ENCODE measurements at regions not wholly inside any gene's neighbourhood (a gene's known extent, or its start where the extent isn't known, plus 50 kb on each side); places are given as distances from the start of the nearest gene placed in this dataset.

DNA sequence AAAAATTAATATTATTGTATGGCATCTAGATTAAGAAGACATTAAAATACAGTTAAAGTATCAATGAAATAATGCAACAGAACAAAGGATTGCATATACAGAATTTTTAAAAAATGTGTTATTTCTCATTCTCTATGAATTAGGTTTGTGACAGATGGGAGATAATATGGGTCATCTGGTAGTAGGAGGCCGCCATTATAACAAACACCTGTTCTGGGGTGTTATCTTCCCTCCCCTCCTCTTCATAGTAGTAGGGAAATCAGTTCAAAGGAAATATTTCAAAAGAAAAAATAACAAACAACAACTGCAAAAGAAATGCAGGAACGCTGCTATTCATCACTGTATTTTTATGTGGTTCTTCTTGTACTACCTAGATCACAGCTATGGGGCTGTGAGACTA is 187.0 kb upstream of the ATP2B1 start:
- no peaks in the 10 kb centered on the region for H3K4me1 ChIP-seq (ENCODE audit: control insufficient read depth, insufficient read depth, low read length)
- ATAC-seq (no peak), DNase-seq (ENCODE audit: low read depth, low spot score) (no peak), FAIRE-seq (peak; percentile 27)
- ChIA-PET POLR2A (no interaction called here), SMC1A (ENCODE audit: uncharacterized antibody, unreplicated experiment) (interaction anchor here (1.5 to 1.7 kb wide), 2 partner anchors 55 to 65 kb away, joined by 4 to 5 read pairs; no protein-coding TSS in a partner anchor), RAD21 (ENCODE audit: unreplicated experiment) (interaction anchor here (2.0 kb wide), 1 partner anchor 32 kb away, joined by 7 read pairs; no protein-coding TSS in a partner anchor), CTCF (no interaction called here)
- H4K20me1 ChIP-seq (ENCODE audit: control insufficient read depth, insufficient read depth): no peaks in the 10 kb centered on the region
- H3K36me3 ChIP-seq (ENCODE audit: control insufficient read depth in 2 of 2, insufficient read depth in 2 of 2, low read length in 1 of 2): no peaks in the 10 kb centered on the region
- H3K4me2 ChIP-seq (ENCODE audit: control insufficient read depth, insufficient read depth): no peak overlapping the region
- H3K27me3 ChIP-seq (replicated peaks in 1 of 2; ENCODE audit: control insufficient read depth in 2 of 2, insufficient read depth in 2 of 2, low read length in 1 of 2): no peaks in the 10 kb centered on the region
- no peak overlapping the region for H3K9ac ChIP-seq (ENCODE audit: control insufficient read depth, insufficient read depth, low read length)
- no peak for TF ChIP-seq ATF7 (IDR thresholded peaks at IDR 0.05; ENCODE audit: low read depth)
- TF ChIP-seq SMAD5 (IDR thresholded peaks at IDR 0.05; ENCODE audit: low read depth): no peak
- no peak for TF ChIP-seq TAF1 (IDR thresholded peaks at IDR 0.05; ENCODE audit: borderline replicate concordance, low read depth, low read length)
- no peak for TF ChIP-seq IKZF1 (conservative IDR thresholded peaks at IDR 0.05)
- no peak for TF ChIP-seq FOXM1 (IDR thresholded peaks at IDR 0.05; ENCODE audit: low read depth, low read length)
- no TSS peak for BruUV-seq (replicated peaks)
- no peak overlapping the region for H3K4me3 ChIP-seq
- 75% methylated on average over 2 of the region's 2 CpGs for WGBS (ENCODE audit: insufficient coverage, insufficient replicate concordance, low lambda C conversion rate, missing lambda C conversion rate)
- no peak overlapping the region for H2AFZ ChIP-seq (ENCODE audit: control insufficient read depth, low read depth, low read length)
- no peaks in the 10 kb centered on the region for H3K79me2 ChIP-seq (ENCODE audit: control insufficient read depth, insufficient read depth, low read length)
- H3K9me3 ChIP-seq (replicated peaks; ENCODE audit: control insufficient read depth, insufficient read depth, low read length): no peaks in the 10 kb centered on the region; the same call in 2 of the 3 replicates
- no peak overlapping the region for H3K27ac ChIP-seq (ENCODE audit: control insufficient read depth, insufficient read depth)
- in situ Hi-C loops (cut with MboI): no loop called here
- intact Hi-C loops (cut with micrococcal nuclease; ENCODE audit: unreplicated experiment): no loop called here

- H2AFZ ChIP-seq (ENCODE audit: control insufficient read depth, low read depth, low read length): no peak overlapping the region
- no peak overlapping the region for H3K4me2 ChIP-seq (ENCODE audit: control insufficient read depth, insufficient read depth)
- intact Hi-C loops (cut with micrococcal nuclease; ENCODE audit: unreplicated experiment) (no loop called here), in situ Hi-C loops (cut with MboI) (no loop called here)
- no peaks in the 10 kb centered on the region for H3K79me2 ChIP-seq (ENCODE audit: control insufficient read depth, insufficient read depth, low read length)
- no peak for FAIRE-seq
- no peaks in the 10 kb centered on the region for H3K27me3 ChIP-seq (replicated peaks in 1 of 2; ENCODE audit: control insufficient read depth in 2 of 2, insufficient read depth in 2 of 2, low read length in 1 of 2)
- no peak for ATAC-seq
- RAD21 ChIA-PET (ENCODE audit: unreplicated experiment): interaction anchor here (0.9 to 2.0 kb wide), 2 partner anchors 24 to 33 kb away, joined by 3 to 7 read pairs; no protein-coding TSS in a partner anchor
- H3K36me3 ChIP-seq (ENCODE audit: control insufficient read depth in 2 of 2, insufficient read depth in 2 of 2, low read length in 1 of 2): no peaks in the 10 kb centered on the region
- H3K4me1 ChIP-seq (ENCODE audit: control insufficient read depth, insufficient read depth, low read length): no peaks in the 10 kb centered on the region
- no peak overlapping the region for H3K9ac ChIP-seq (ENCODE audit: control insufficient read depth, insufficient read depth, low read length)
- H3K27ac ChIP-seq (ENCODE audit: control insufficient read depth, insufficient read depth): no peak overlapping the region
- no peak overlapping the region for H3K4me3 ChIP-seq
- CTCF ChIA-PET: interaction anchor here (0.6 to 1.3 kb wide), 3 partner anchors 11 to 32 kb away, joined by 3 to 4 read pairs (median 3); no protein-coding TSS in a partner anchor
- SMC1A ChIA-PET (ENCODE audit: uncharacterized antibody, unreplicated experiment): interaction anchor here (0.6 to 2.4 kb wide), 8 partner anchors 10 to 240 kb away, joined by 3 to 15 read pairs (median 5); no protein-coding TSS in a partner anchor
- no peaks in the 10 kb centered on the region for H4K20me1 ChIP-seq (ENCODE audit: control insufficient read depth, insufficient read depth)
- POLR2A ChIA-PET: interaction anchor here (1.5 kb wide), 1 partner anchor 10 kb away, joined by 6 read pairs; no protein-coding TSS in a partner anchor
- H3K9me3 ChIP-seq (replicated peaks; ENCODE audit: control insufficient read depth, insufficient read depth, low read length): no peaks in the 10 kb centered on the region; the same call in 2 of the 3 replicates
- no TSS peak for BruUV-seq (replicated peaks)
- DNase-seq (ENCODE audit: low read depth, low spot score): no peak
- WGBS (ENCODE audit: insufficient coverage, insufficient replicate concordance, low lambda C conversion rate, missing lambda C conversion rate): 91% methylated on average over 5 of the region's 5 CpGs
- TF ChIP-seq GABPA (IDR thresholded peaks at IDR 0.05; ENCODE audit: low read depth) (no peak), ZNF217 (IDR thresholded peaks at IDR 0.05) (no peak), IRF3 (IDR thresholded peaks at IDR 0.05) (no peak), STAT3 (IDR thresholded peaks at IDR 0.05; ENCODE audit: low read depth, low read length) (no peak), IRF4 (IDR thresholded peaks at IDR 0.05; ENCODE audit: low read depth, low read length) (no peak), SUZ12 (IDR thresholded peaks at IDR 0.05; ENCODE audit: unreplicated experiment) (no peak), SMC3 (IDR thresholded peaks at IDR 0.05; ENCODE audit: borderline replicate concordance, low read length) (no peak), SPI1 (IDR thresholded peaks at IDR 0.05; ENCODE audit: borderline replicate concordance, insufficient read depth, low read depth, low read length) (no peak)
- TF ChIP-seq, protein P1, sequence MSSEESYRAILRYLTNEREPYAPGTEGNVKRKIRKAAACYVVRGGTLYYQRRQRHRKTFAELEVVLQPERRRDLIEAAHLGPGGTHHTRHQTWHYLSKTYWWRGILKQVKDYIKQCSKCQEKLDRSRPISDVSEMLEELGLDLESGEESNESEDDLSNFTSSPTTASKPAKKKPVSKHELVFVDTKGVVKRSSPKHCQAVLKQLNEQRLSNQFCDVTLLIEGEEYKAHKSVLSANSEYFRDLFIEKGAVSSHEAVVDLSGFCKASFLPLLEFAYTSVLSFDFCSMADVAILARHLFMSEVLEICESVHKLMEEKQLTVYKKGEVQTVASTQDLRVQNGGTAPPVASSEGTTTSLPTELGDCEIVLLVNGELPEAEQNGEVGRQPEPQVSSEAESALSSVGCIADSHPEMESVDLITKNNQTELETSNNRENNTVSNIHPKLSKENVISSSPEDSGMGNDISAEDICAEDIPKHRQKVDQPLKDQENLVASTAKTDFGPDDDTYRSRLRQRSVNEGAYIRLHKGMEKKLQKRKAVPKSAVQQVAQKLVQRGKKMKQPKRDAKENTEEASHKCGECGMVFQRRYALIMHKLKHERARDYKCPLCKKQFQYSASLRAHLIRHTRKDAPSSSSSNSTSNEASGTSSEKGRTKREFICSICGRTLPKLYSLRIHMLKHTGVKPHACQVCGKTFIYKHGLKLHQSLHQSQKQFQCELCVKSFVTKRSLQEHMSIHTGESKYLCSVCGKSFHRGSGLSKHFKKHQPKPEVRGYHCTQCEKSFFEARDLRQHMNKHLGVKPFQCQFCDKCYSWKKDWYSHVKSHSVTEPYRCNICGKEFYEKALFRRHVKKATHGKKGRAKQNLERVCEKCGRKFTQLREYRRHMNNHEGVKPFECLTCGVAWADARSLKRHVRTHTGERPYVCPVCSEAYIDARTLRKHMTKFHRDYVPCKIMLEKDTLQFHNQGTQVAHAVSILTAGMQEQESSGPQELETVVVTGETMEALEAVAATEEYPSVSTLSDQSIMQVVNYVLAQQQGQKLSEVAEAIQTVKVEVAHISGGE (CRISPR knock-in tag; IDR thresholded peaks at IDR 0.05): no peak
Measured at GRCh38 chr12:89895101-89895500, 186.5 kb upstream of the ATP2B1 start.

Data from GM12878 (cell line).